Esophagus squamous epithelium (tissue), 4 donors: ENCODE measurements at regions not wholly inside any gene's neighbourhood (a gene's known extent, or its start where the extent isn't known, plus 50 kb on each side); places are given as distances from the start of the nearest gene placed in this dataset.

Source experiments
- POLR2A ChIP-seq, 4 donors: fragments of 450-650 bp; IDR thresholded peaks; one replicate each; pipeline ENCODE4 v1.6.1; 2017; ENCODE audit warnings: antibody characterized with exemption in 4 of 4, mild to moderate bottlenecking in 4 of 4, moderate library complexity in 3 of 4
- TF ChIP-seq, protein P1 (sequence below), 6 experiments: fragments of 450-650 bp in 4 of 6; fragments of 200-600 bp in 2 of 6; sonication (generic) in 2 of 6; IDR thresholded peaks; one replicate each; pipeline ENCODE4 v1.5.1; 2016 to 2019; ENCODE audit warnings: antibody characterized with exemption in 6 of 6, mild to moderate bottlenecking in 4 of 6, moderate library complexity in 4 of 6

DNA sequence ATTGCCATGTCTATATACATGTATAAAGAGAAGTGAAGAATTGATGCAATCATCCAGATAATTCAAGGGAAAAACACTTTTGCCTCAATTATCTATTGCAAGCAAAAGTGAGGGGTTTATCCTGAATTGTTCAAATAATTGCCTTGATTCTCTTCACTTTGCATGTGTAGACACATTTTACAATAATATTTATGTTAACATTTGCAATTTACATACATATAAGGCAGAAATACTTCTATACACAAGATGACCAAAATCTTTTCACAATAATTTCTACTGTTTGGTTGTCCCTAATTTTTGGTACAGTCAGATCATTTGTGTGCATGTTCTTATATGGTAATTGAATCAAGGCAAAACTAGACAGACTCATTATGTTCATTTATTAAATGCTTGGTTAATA lies 285.3 kb upstream of the TMEM161B start:
- TF ChIP-seq, protein P1, sequence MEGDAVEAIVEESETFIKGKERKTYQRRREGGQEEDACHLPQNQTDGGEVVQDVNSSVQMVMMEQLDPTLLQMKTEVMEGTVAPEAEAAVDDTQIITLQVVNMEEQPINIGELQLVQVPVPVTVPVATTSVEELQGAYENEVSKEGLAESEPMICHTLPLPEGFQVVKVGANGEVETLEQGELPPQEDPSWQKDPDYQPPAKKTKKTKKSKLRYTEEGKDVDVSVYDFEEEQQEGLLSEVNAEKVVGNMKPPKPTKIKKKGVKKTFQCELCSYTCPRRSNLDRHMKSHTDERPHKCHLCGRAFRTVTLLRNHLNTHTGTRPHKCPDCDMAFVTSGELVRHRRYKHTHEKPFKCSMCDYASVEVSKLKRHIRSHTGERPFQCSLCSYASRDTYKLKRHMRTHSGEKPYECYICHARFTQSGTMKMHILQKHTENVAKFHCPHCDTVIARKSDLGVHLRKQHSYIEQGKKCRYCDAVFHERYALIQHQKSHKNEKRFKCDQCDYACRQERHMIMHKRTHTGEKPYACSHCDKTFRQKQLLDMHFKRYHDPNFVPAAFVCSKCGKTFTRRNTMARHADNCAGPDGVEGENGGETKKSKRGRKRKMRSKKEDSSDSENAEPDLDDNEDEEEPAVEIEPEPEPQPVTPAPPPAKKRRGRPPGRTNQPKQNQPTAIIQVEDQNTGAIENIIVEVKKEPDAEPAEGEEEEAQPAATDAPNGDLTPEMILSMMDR (IDR thresholded peaks at IDR 0.05), result no peak
- no peak for TF ChIP-seq POLR2A (IDR thresholded peaks at IDR 0.05)
